ENCODE measurements at regions not wholly inside any gene's neighbourhood (a gene's known extent, or its start where the extent isn't known, plus 50 kb on each side); places are given as distances from the start of the nearest gene placed in this dataset.

GRCh38 chr11:33413301-33413700, 156.1 kb downstream of the HIPK3 start:
- no peak for DNase-seq
- Histone ChIP-seq H4K8ac (replicated peaks; ENCODE audit: insufficient read length, low read depth, low read length) (no peak overlapping the region), H3K9me3 (ENCODE audit: control insufficient read depth, low read depth, low read length) (no peaks in the 10 kb centered on the region), H4K91ac (ENCODE audit: insufficient read length, low read depth, low read length) (no peak overlapping the region), H2AK5ac (ENCODE audit: insufficient read length, low read length) (no peak overlapping the region), H3K23ac (ENCODE audit: insufficient read length, low read depth, low read length) (no peak overlapping the region), H3T11ph (ENCODE audit: low read length) (no peak overlapping the region), H3K9ac (ENCODE audit: extremely low read depth, insufficient read length, low read length) (no peak overlapping the region), H3K18ac (ENCODE audit: insufficient read length, low read depth, low read length) (no peak overlapping the region), H3K79me2 (ENCODE audit: insufficient read depth, low read length) (no peaks in the 10 kb centered on the region), H3K27ac (ENCODE audit: insufficient read length, low read depth, low read length) (no peak overlapping the region), H4K20me1 (ENCODE audit: control insufficient read depth, insufficient read depth, insufficient read length) (no peaks in the 10 kb centered on the region), H3K56ac (ENCODE audit: insufficient read length, low read depth, low read length) (no peak overlapping the region), H4K5ac (ENCODE audit: insufficient read length, low read depth, low read length) (no peak overlapping the region), H3K4me2 (ENCODE audit: insufficient read depth, insufficient read length, low read length) (no peak overlapping the region), H3K23me2 (ENCODE audit: insufficient read length, low read depth, low read length, poor library complexity, severe bottlenecking) (no peaks in the 10 kb centered on the region), H3K14ac (ENCODE audit: insufficient read depth, low read length) (no peak overlapping the region), H2AFZ (ENCODE audit: low read length) (no peak overlapping the region), H3K79me1 (ENCODE audit: insufficient read depth, low read depth, low read length, poor library complexity, severe bottlenecking) (no peaks in the 10 kb centered on the region), H3K4me1 (ENCODE audit: insufficient read depth, low read length) (peaks cover 6% of the 10 kb centered on the region; the same call in 1 of the 2 replicates), H2BK15ac (ENCODE audit: low read depth, low read length) (no peak overlapping the region), H2BK20ac (ENCODE audit: low read depth, low read length, poor library complexity, severe bottlenecking) (no peak overlapping the region), H3K27me3 (ENCODE audit: insufficient read depth, low read length) (no peaks in the 10 kb centered on the region), H2BK5ac (ENCODE audit: insufficient read length, low read length) (no peak overlapping the region), H2BK120ac (ENCODE audit: low read depth, low read length, poor library complexity, severe bottlenecking) (no peak overlapping the region), H3K4ac (ENCODE audit: low read depth, low read length) (no peak overlapping the region), H2BK12ac (ENCODE audit: insufficient read length, low read depth, low read length) (no peak overlapping the region)
- Mint-ChIP-seq H3K4me3 (no peak overlapping the region), H3K36me3 (ENCODE audit: insufficient read depth in 1 of 3, low read depth in 3 of 3) (no peaks in the 10 kb centered on the region), H3K4me1 (peaks cover 23 to 24% of the 10 kb centered on the region in 2 experiments), H3K9me3 (no peaks in the 10 kb centered on the region), H3K27me3 (ENCODE audit: low read depth) (no peaks in the 10 kb centered on the region; the same call in none of the 2 replicates), H3K27ac (no peak overlapping the region)
- no CpG with 5 or more reads among the region's 4 CpGs for WGBS (ENCODE audit: extremely low coverage, insufficient read length, low lambda C conversion rate)
- no peak for TF ChIP-seq CTCF (conservative IDR thresholded peaks at IDR 0.05)
